PFSK-1 (cell line): ENCODE measurements at regions not wholly inside any gene's neighbourhood (a gene's known extent, or its start where the extent isn't known, plus 50 kb on each side); places are given as distances from the start of the nearest gene placed in this dataset.

Experiments used
- POLR2AphosphoS5 ChIP-seq: IDR thresholded peaks from 2 replicates; pipeline ENCODE4 v1.6.1; 2012; ENCODE audit warnings: low read depth, mild to moderate bottlenecking, control low read depth, low read length, moderate library complexity
- SIN3A ChIP-seq: IDR thresholded peaks from 2 replicates; pipeline ENCODE4 v1.6.1; 2012; ENCODE audit warnings: mild to moderate bottlenecking, low read length, moderate library complexity, borderline replicate concordance; ENCODE audit not compliant: insufficient read depth
- TAF1 ChIP-seq: IDR thresholded peaks from 2 replicates; pipeline ENCODE4 v1.6.1; 2012; ENCODE audit warnings: low read length, control low read depth, borderline replicate concordance; ENCODE audit not compliant: insufficient read depth

- TF ChIP-seq SIN3A (no peak), TAF1 (no peak), POLR2AphosphoS5 (no peak)
These were observed 435.1 kb downstream of the ZNF536 start for GRCh38 chr19:30807278-30807677.
